ENCODE measurements at regions not wholly inside any gene's neighbourhood (a gene's known extent, or its start where the extent isn't known, plus 50 kb on each side); places are given as distances from the start of the nearest gene placed in this dataset.
"Not testable (repeated sequence)": the region's sequence is repeated elsewhere in the genome, so short reads cannot be mapped to it uniquely, and the experiment has no call there.

DNA sequence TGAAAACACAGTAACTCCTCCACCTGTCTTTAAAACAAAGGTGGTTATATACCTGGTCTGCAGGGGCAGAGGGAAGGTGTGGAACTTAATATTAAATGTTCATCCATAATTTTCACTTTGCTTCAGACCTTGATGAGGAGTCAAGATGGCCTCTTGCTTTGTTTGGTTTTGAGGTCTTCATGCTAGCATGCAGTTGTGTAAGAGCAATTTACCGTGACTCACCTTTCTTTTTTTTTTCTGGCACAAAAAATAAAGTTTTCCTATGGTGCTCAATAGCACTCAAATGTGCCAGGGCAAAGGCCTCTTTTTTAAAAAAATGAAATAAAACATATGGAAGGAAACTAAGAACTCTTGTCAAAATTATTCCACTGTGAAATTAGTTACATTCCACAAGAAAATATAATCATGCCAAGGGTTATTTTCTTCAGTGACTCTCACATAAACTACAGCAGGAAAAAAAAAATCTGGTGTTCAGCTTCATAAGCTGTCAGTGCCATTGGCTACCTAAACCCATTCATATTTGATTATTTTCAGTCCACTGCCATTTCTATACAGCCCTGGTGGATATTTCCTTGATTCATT, 128.2 kb downstream of the SLC7A11 start:
- no peaks in the 10 kb centered on the region for H3K4me1 ChIP-seq (ENCODE audit: control insufficient read depth, insufficient read depth, low read length)

DNA sequence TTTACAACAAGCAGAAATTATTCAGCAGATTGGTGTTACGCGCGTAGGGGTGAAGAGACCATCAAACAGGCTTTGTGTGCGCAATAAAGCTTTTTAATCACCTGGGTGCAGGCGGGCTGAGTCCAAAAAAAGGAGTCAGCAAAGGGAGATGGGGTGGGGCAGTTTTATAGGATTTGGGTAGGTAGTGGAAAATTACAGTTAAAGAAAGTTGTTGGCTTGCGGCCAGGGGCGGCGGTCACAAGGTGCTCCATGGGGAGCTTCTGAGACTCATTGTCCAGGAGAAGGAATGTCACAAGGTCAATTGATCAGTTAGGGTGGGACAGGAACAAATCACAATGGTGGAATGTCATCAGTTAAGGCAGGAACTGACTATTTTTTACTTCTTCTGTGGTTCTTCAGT, 129.3 kb downstream of the SLC7A11 start:
- not testable (repeated sequence) for H3K4me1 ChIP-seq (ENCODE audit: control insufficient read depth, insufficient read depth, low read length); H3K36me3 ChIP-seq (ENCODE audit: control insufficient read depth, insufficient read depth, low read length)

More for the DNA sequence above, 128.2 kb downstream of the SLC7A11 start:
- H3K27me3 ChIP-seq (ENCODE audit: control insufficient read depth, insufficient read depth, low read length): no peaks in the 10 kb centered on the region
- no peak overlapping the region for H3K9ac ChIP-seq (ENCODE audit: low read length)
- H3K4me3 ChIP-seq (ENCODE audit: low read length): no peak overlapping the region
- no peaks in the 10 kb centered on the region for H3K9me3 ChIP-seq (ENCODE audit: control insufficient read depth, low read length)
- H3K36me3 ChIP-seq (ENCODE audit: control insufficient read depth, insufficient read depth, low read length): no peaks in the 10 kb centered on the region

DNA sequence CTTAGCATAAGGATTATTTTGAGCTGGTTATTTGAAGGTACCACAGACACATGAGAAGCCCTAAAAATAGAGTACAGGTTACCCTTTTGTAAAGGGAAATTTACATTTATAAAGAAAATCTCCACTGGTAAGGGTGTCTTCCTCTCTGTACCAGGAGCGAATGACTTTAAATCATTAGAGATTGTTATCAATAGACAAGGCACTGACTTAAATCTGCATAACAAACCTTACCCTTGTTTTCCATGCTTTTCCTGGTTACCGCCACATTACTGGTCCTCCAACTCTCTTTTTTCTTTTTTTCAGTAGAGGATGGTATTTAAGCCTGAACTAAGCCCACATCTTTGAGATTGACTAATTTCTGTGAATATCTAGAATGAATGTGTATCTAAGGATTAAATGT, 129.8 kb downstream of the SLC7A11 start:
- H3K4me1 ChIP-seq (ENCODE audit: control insufficient read depth, insufficient read depth, low read length): no peaks in the 10 kb centered on the region
- no peaks in the 10 kb centered on the region for H3K27me3 ChIP-seq (ENCODE audit: control insufficient read depth, insufficient read depth, low read length)
- H3K9ac ChIP-seq (ENCODE audit: low read length): no peak overlapping the region
- no peak overlapping the region for H3K4me3 ChIP-seq (ENCODE audit: low read length)
- H3K9me3 ChIP-seq (ENCODE audit: control insufficient read depth, low read length): no peaks in the 10 kb centered on the region
- H3K36me3 ChIP-seq (ENCODE audit: control insufficient read depth, insufficient read depth, low read length): no peaks in the 10 kb centered on the region

More for the DNA sequence above, 129.3 kb downstream of the SLC7A11 start:
- H3K27me3 ChIP-seq (ENCODE audit: control insufficient read depth, insufficient read depth, low read length); H3K4me3 ChIP-seq (ENCODE audit: low read length); H3K9ac ChIP-seq (ENCODE audit: low read length); H3K9me3 ChIP-seq (ENCODE audit: control insufficient read depth, low read length): not testable (repeated sequence)

DNA sequence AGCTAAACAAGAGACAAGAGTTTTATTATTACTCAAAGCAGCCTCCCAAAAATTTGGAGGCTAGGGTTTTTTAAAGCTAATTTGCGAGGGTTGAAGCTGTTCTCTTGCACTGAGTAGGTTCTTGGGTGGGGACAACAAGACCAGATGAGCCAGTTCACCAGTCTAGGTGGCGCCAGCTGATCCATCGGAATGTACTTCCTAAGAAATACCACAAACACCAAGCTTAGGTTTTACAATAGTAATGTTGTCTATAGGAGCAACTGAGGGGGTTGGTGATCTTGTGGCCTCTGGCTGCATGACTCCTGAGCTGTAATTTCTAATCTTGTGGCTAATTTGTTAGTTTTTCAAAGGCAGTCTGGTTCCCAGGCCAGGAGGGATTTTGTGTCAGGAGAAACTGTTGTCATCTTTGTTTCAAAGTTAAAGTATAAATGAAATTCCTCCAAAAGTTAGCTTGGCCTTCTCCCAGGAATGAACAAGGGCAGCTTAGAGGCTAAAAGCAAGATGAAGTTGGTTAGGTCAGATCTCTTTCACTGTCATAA, 130.6 kb downstream of the SLC7A11 start:
- H3K27me3 ChIP-seq (ENCODE audit: control insufficient read depth, insufficient read depth, low read length): no peaks in the 10 kb centered on the region
- no peaks in the 10 kb centered on the region for H3K4me1 ChIP-seq (ENCODE audit: control insufficient read depth, insufficient read depth, low read length)
- no peaks in the 10 kb centered on the region for H3K9me3 ChIP-seq (ENCODE audit: control insufficient read depth, low read length)
- H3K36me3 ChIP-seq (ENCODE audit: control insufficient read depth, insufficient read depth, low read length): no peaks in the 10 kb centered on the region
- H3K4me3 ChIP-seq (ENCODE audit: low read length): no peak overlapping the region
- H3K9ac ChIP-seq (ENCODE audit: low read length): no peak overlapping the region

DNA sequence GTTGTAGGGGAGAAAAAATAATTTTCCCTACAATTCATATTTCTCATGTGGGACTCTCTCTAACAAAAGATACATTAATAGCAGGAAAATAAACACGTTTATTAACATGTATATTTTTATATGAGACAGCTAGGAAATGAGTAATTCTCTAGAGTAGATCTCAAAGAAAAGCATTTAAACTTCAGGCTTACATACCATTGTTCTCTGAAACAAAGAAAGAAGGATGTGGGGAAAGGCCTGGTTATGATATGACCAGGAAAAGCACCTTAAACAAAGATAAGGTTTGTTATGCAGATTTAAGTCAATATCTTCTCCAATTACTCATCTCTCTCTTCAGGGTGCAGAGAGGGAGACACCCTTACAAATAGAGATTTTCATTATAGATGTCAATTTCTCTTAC, 131.3 kb downstream of the SLC7A11 start:
- H3K9ac ChIP-seq (ENCODE audit: low read length): no peak overlapping the region
- no peaks in the 10 kb centered on the region for H3K9me3 ChIP-seq (ENCODE audit: control insufficient read depth, low read length)
- no peaks in the 10 kb centered on the region for H3K27me3 ChIP-seq (ENCODE audit: control insufficient read depth, insufficient read depth, low read length)
- no peaks in the 10 kb centered on the region for H3K36me3 ChIP-seq (ENCODE audit: control insufficient read depth, insufficient read depth, low read length)
- H3K4me1 ChIP-seq (ENCODE audit: control insufficient read depth, insufficient read depth, low read length): no peaks in the 10 kb centered on the region
- no peak overlapping the region for H3K4me3 ChIP-seq (ENCODE audit: low read length)

DNA sequence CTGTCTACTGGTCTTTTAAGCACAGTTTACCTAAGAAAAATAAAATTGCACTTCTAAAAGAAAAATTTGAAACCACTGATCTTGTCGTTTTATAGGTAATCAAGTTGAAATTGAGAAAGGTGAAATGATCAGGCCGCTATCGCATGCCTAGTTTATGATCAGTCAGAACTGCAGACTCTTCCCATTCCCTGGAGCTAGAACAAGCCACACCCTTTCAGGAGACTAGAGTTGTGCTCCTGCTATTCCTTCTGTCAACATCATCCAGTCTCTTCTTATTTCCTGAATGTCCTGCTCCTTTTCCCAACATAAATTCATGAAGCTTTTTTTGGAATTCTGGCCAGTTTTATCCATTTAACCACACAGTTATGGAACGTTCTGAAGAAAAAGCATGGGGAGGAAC, 135.1 kb downstream of the SLC7A11 start:
- H3K9ac ChIP-seq (ENCODE audit: low read length): no peak overlapping the region
- no peaks in the 10 kb centered on the region for H3K36me3 ChIP-seq (ENCODE audit: control insufficient read depth, insufficient read depth, low read length)
- no peaks in the 10 kb centered on the region for H3K9me3 ChIP-seq (ENCODE audit: control insufficient read depth, low read length)
- H3K27me3 ChIP-seq (ENCODE audit: control insufficient read depth, insufficient read depth, low read length): no peaks in the 10 kb centered on the region
- H3K4me1 ChIP-seq (ENCODE audit: control insufficient read depth, insufficient read depth, low read length): no peaks in the 10 kb centered on the region
- no peak overlapping the region for H3K4me3 ChIP-seq (ENCODE audit: low read length)

DNA sequence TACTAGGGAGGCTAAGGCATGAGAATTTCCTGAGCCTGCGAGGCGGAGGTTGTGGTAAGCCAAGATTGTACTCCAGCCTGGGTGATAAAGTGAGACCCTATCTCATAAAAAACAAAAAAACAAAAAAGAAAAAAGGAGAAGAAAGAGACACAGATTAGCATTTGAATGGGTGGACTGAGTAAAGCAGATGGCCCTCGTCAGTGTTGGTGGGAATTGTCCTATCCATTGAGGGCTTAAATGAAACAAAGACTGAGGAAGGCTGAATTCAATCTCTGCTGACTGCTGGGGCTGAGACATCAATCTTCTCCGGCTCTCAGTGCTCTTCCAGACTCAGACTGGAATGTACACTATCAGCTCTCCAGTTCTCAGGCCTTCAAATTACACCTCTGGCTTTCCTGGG, 136.8 kb downstream of the SLC7A11 start:
- Histone ChIP-seq H3K27me3 (ENCODE audit: control insufficient read depth, insufficient read depth, low read length) (no peaks in the 10 kb centered on the region), H3K4me3 (ENCODE audit: low read length) (no peak overlapping the region), H3K9me3 (ENCODE audit: control insufficient read depth, low read length) (no peaks in the 10 kb centered on the region), H3K36me3 (ENCODE audit: control insufficient read depth, insufficient read depth, low read length) (no peaks in the 10 kb centered on the region), H3K4me1 (ENCODE audit: control insufficient read depth, insufficient read depth, low read length) (no peaks in the 10 kb centered on the region), H3K9ac (ENCODE audit: low read length) (no peak overlapping the region)

DNA sequence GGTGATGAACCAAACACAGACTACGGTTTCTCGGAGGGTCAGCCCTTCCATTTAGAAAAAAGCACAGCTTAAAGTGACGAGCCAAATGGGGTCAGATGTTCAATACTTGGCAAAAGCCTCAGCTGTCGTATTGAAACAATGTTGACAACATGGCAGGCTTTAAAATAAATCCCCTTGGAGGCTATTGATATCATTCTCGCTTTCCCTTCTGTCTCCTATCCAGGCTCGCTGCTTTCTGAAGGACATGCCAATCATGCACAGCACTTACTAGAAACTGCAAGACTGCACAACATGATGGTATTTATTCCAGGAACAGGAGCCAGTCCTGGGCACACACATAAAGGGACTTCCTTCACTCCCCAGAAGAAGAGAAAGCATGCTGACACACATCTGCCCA, 137.9 kb downstream of the SLC7A11 start:
- Histone ChIP-seq H3K36me3 (ENCODE audit: control insufficient read depth, insufficient read depth, low read length) (no peaks in the 10 kb centered on the region), H3K27me3 (ENCODE audit: control insufficient read depth, insufficient read depth, low read length) (no peaks in the 10 kb centered on the region), H3K9me3 (ENCODE audit: control insufficient read depth, low read length) (no peaks in the 10 kb centered on the region), H3K9ac (ENCODE audit: low read length) (no peak overlapping the region), H3K4me3 (ENCODE audit: low read length) (no peak overlapping the region), H3K4me1 (ENCODE audit: control insufficient read depth, insufficient read depth, low read length) (no peaks in the 10 kb centered on the region)

DNA sequence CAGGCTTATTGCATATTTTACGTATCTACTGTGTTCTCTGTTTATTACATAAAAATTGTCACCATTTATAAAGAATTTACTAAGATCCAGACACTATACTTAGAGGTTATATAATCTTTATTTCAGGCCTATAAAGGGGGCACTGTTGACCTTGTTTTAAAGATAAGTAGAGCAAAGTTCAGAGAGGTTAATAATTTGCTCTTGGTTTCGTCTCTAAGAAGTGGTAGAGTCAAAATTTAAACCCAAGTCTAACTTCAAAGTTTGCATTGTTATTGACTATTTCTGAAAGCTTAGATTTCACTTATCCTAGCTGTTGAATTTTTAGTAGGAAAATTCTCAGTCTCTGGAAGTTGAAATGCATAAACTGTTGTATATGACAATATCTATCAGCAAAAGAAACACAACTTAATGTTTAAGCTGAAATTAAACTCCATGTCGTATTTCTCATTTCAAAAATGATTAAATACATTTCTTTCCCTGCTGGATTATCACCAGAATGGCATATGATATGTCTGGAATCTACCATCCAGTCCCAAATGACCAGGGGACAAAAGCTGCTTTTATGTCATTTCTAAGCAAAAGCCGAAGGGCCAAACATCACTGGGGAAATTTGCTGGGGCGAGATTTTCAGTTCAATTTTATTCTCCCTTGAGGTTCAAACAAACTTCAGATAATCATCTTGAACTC, 138.4 kb downstream of the SLC7A11 start:
- Histone ChIP-seq H3K36me3 (ENCODE audit: control insufficient read depth, insufficient read depth, low read length) (no peaks in the 10 kb centered on the region), H3K9ac (ENCODE audit: low read length) (no peak overlapping the region), H3K4me3 (ENCODE audit: low read length) (no peak overlapping the region), H3K27me3 (ENCODE audit: control insufficient read depth, insufficient read depth, low read length) (no peaks in the 10 kb centered on the region), H3K9me3 (ENCODE audit: control insufficient read depth, low read length) (no peaks in the 10 kb centered on the region), H3K4me1 (ENCODE audit: control insufficient read depth, insufficient read depth, low read length) (no peaks in the 10 kb centered on the region)

DNA sequence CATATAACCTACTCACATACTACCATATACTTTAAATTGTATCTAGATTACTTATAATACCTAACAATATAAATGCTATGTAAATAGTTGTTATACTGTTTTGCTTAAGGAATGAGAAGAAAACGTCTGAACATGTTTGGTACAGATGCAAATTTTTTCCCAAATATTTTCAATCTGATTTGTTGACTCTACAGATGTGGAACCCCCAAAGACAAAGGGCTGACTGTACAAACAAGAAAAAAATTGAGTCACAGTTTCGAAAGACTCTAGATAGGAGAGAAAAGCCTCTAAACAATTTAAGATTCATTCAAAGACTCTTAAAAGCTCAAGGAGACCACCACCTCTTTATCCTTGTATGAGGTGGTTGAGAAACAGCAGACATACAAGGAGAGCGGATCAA, 142.8 kb downstream of the SLC7A11 start:
- Histone ChIP-seq H3K9ac (ENCODE audit: low read length) (no peak overlapping the region), H3K4me3 (ENCODE audit: low read length) (no peak overlapping the region), H3K4me1 (ENCODE audit: control insufficient read depth, insufficient read depth, low read length) (no peaks in the 10 kb centered on the region), H3K27me3 (ENCODE audit: control insufficient read depth, insufficient read depth, low read length) (no peaks in the 10 kb centered on the region), H3K9me3 (ENCODE audit: control insufficient read depth, low read length) (no peaks in the 10 kb centered on the region), H3K36me3 (ENCODE audit: control insufficient read depth, insufficient read depth, low read length) (no peaks in the 10 kb centered on the region)

DNA sequence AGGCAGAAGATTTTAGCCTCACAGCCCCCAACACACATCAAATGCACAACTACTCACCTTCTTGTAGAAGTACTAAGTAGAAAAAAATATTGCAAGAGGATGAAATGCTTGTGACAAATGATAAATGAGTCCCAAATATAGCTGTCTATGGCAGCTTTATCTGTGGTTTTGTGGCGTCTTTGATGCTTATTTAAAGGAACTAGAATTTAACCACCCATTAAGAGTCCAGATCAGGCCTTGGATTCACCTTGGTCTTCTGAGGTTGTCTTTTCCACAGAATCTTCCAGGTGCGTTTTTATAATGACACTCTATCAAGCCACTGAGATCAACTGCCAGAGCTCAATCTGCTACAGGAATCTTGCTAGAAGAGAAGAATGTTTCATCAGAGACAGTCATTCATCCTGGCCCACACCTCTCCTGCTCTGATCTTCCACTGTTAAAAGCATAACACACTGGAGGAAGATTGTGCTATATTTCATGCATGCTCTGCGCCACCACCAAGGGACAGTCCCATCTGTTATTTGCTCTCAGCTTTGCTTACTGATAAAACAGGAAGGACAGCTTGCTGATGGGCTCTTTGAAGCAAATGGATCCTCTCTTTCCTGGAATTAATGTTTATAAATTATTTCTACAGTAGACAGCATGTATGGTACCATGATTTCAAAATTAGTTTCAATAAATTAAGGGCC, 144.1 kb downstream of the SLC7A11 start:
- Histone ChIP-seq H3K4me1 (ENCODE audit: control insufficient read depth, insufficient read depth, low read length) (no peaks in the 10 kb centered on the region), H3K27me3 (ENCODE audit: control insufficient read depth, insufficient read depth, low read length) (no peaks in the 10 kb centered on the region), H3K9ac (ENCODE audit: low read length) (no peak overlapping the region), H3K36me3 (ENCODE audit: control insufficient read depth, insufficient read depth, low read length) (no peaks in the 10 kb centered on the region), H3K4me3 (ENCODE audit: low read length) (no peak overlapping the region), H3K9me3 (ENCODE audit: control insufficient read depth, low read length) (no peaks in the 10 kb centered on the region)

DNA sequence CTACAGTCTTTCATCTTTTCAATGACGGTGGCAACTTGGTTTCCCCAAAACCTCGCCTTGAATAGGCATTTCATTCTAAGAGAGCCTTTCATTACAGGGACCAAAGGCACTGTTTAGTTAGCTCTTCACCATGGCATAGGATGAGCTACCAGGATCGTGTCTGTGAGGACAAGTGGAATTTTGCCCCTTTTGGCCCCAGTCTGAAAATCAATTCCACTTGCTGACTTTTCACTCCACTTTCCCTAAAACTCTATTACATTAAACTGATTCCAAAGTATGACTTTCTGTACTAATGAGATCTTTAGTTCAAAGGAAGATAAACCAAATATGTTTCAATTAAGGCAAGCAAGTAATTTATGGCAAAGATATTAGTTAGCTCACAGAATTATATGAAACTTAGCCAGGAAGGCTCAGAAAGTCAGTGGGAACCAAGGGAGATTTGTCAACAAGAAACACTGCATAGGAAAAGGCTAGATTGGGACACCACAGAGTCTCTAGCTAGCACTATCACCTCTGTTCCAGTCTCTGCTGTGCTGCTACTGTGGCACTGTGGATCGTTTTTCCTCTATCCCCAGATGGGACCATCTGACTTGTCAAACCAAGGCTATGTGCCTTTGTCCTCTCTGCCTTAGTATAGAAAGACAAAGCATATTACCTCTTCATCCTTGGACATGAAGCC, 145.6 kb downstream of the SLC7A11 start:
- Histone ChIP-seq H3K27me3 (ENCODE audit: control insufficient read depth, insufficient read depth, low read length) (no peaks in the 10 kb centered on the region), H3K4me3 (ENCODE audit: low read length) (no peak overlapping the region), H3K9me3 (ENCODE audit: control insufficient read depth, low read length) (no peaks in the 10 kb centered on the region), H3K4me1 (ENCODE audit: control insufficient read depth, insufficient read depth, low read length) (no peaks in the 10 kb centered on the region), H3K9ac (ENCODE audit: low read length) (no peak overlapping the region), H3K36me3 (ENCODE audit: control insufficient read depth, insufficient read depth, low read length) (no peaks in the 10 kb centered on the region)
